NT2/D1 (cell line): ENCODE measurements at regions not wholly inside any gene's neighbourhood (a gene's known extent, or its start where the extent isn't known, plus 50 kb on each side); places are given as distances from the start of the nearest gene placed in this dataset.

Source experiments
- DNase-seq: peaks from one replicate; pipeline ENCODE4 v3.0.0-alpha.2; 2011; ENCODE audit warnings: low read depth, low spot score
- H3K27me3 ChIP-seq: 2 replicates; pipeline ENCODE4 v1.6.0; 2011; ENCODE audit warnings: mild to moderate bottlenecking; ENCODE audit not compliant: insufficient read length, insufficient read depth
- H3K36me3 ChIP-seq: 2 replicates; pipeline ENCODE4 v1.6.1; 2011; ENCODE audit warnings: mild to moderate bottlenecking, low read length, mixed read lengths; ENCODE audit not compliant: insufficient read depth, insufficient read length
- H3K4me1 ChIP-seq: 2 replicates; pipeline ENCODE4 v1.5.1; 2011; ENCODE audit not compliant: insufficient read depth, insufficient read length
- H3K4me3 ChIP-seq: 2 replicates; pipeline ENCODE4 v1.5.1; 2011; ENCODE audit warnings: low read depth; ENCODE audit not compliant: insufficient read length
- H3K9ac ChIP-seq: 2 replicates; pipeline ENCODE4 v1.6.0; 2011; ENCODE audit warnings: low read depth; ENCODE audit not compliant: insufficient read length
- H3K9me3 ChIP-seq: 2 replicates; pipeline ENCODE4 v1.5.1; 2011; ENCODE audit warnings: mild to moderate bottlenecking, low read length; ENCODE audit not compliant: insufficient read depth
- SUZ12 ChIP-seq: IDR thresholded peaks from 2 replicates; pipeline ENCODE4 v1.6.1; 2011; ENCODE audit not compliant: insufficient read length, insufficient read depth; ENCODE audit errors: extremely low read depth
- YY1 ChIP-seq: IDR thresholded peaks from 2 replicates; pipeline ENCODE4 v1.6.1; 2011; ENCODE audit not compliant: insufficient read length, insufficient read depth
- ZNF274 ChIP-seq: IDR thresholded peaks from 2 replicates; pipeline ENCODE4 v1.6.1; 2011; ENCODE audit warnings: mild to moderate bottlenecking, low read depth, low read length

GRCh38 chr9:16921855-16922254, 51.4 kb upstream of the BNC2 start:
- no peaks in the 10 kb centered on the region for H3K27me3 ChIP-seq
- H3K9me3 ChIP-seq, result peaks cover 26% of the 10 kb centered on the region
- H3K9ac ChIP-seq, result no peak overlapping the region
- no peaks in the 10 kb centered on the region for H3K36me3 ChIP-seq
- TF ChIP-seq SUZ12 (no peak), ZNF274 (no peak), YY1 (no peak)
- H3K4me3 ChIP-seq, result no peak overlapping the region
- no peaks in the 10 kb centered on the region for H3K4me1 ChIP-seq
- no peak for DNase-seq
